HG02642 (cell line): ENCODE measurements at regions not wholly inside any gene's neighbourhood (a gene's known extent, or its start where the extent isn't known, plus 50 kb on each side); places are given as distances from the start of the nearest gene placed in this dataset.
"Not testable (repeated sequence)": the region's sequence is repeated elsewhere in the genome, so short reads cannot be mapped to it uniquely, and the experiment has no call there.

Source experiments
- ATAC-seq: cut with Tn5 transposase; IDR thresholded peaks from one replicate; pipeline ENCODE4 v1.9.1; 2021; ENCODE audit warnings: mild to moderate bottlenecking; ENCODE audit not compliant: unreplicated experiment, poor library complexity

- ATAC-seq: no peak
These were observed 612.2 kb upstream of the POM121L12 start for GRCh38 chr7:52423251-52423650.

GRCh38 chr7:52413051-52413450 lies 622.4 kb upstream of the POM121L12 start:
- ATAC-seq: no peak

- ATAC-seq: no peak
These were observed 625.4 kb upstream of the POM121L12 start for GRCh38 chr7:52410032-52410431.

- ATAC-seq: no peak
These were observed 628.6 kb upstream of the POM121L12 start for GRCh38 chr7:52406808-52407207.

DNA sequence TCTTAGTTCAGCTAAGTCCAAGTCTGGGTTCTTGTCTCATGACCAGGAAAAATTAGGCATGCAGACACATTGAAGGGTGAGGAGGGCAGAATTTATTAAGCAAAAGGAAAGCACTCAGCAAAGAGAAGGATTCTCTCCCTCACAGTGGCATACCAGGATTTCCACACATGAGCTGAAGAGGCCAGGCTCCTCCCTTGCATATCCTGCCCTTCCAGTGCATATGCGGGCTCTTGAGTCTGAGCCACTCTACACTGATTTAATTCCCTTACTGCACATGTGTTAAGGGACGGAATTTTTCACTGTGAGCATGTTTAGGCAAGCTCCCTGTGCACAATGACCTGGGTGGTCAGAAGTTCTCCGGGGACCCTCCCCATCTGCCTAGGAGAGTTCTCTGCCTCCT lies 652.7 kb upstream of the POM121L12 start:
- no peak for ATAC-seq

DNA sequence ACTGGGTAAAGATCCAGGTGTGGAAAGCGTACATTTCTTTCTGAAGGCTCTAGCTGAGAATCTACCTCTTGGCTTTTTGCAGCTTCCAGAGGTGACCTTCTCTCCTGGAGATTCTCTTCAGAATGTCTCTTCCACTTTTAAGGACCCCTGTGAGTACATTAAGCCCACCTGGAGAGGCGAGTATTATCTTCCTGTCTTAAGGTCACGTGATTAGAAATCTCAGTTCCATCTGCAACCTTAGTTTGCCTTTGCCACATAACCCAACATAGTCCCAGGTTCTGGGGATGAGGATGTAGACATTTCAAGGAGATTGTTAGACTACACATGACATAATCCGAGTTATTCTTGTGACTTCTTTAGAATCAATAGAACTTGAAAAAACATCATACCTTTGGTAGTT lies 665.5 kb upstream of the POM121L12 start:
- no peak for ATAC-seq

DNA sequence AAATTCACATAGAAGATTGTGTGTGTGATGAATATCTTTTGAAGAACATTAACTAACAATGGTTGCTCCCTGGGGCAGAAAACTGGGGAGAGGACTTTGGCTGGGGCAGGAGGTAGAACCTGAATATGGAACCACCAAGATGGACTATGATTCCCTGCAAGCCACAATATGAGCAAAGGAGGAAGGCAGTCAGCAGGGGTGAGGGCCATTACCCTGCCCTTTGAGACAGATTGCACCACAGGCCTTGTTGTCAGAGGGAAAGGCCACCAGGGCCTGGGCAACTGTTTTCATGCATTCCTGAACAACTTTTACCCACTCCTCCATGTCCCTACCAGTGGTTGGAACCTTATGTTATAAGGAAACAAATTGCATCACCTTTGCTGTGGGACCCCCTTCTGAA lies 670.1 kb upstream of the POM121L12 start:
- ATAC-seq: no peak

GRCh38 chr7:52362521-52362920 lies 672.9 kb upstream of the POM121L12 start:
- no peak for ATAC-seq

GRCh38 chr7:52360541-52360940 lies 674.9 kb upstream of the POM121L12 start:
- no peak for ATAC-seq

DNA sequence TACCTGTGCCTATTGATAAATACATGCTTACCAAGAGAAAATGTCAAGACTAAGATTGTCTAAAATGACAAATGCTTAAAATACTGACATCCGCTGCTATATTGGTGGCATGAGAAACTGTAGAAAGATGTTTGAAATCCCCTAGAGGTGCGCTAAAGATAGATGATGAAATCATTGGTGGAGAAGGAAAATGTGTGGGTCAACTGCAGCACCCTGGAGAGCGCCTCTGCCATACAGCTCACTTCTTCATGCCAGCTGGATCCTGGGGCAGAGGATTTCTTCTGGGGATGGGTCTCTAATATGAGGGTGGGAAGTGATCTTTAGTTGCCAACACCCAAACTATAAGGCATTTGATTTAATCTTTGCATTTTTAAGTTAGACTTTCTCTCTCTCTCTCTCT lies 680.4 kb upstream of the POM121L12 start:
- no peak for ATAC-seq

DNA sequence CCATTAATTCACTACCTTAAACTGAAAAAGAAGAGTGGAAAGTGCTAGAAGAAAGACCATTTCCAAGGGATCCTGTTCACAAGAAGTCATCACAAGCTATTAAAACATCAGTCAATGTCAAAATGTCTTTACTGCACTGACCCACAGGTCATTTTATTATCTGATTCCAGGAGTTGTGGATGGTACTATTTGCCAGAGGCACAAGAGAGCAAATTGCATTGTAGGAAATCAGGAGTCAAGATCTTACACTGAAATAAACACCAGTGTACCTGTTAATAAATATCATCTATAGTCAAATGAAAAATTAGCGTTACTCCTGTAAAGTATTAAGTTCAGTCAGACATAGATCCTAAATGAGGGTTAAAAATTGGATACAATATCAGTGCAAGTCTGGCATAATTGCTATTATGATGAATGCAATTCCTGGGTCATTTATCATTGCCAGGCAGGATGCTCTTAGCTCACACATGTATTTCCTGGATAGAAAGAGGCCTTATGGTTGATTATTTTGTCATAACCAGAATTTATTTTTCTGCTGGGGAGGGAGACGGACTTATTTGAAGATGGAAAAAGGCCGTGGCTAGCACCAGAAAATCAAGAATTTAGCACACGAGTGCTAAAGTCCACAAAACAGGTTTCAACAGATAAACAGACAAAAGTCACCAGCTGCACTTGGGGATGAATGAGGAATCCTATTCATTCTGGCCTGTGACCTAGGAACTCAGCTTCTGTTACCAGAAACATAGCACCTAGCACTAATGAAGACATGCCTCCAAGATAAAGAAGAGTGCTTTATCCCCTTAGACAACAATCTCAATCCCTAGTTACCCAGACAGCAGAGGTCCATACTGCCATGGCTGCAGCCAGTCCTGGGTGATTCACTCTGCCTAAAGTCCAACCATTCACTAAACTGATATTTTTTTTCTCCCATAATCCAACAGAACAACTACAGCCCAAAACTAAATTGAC lies 683.1 kb upstream of the POM121L12 start:
- ATAC-seq: no peak

DNA sequence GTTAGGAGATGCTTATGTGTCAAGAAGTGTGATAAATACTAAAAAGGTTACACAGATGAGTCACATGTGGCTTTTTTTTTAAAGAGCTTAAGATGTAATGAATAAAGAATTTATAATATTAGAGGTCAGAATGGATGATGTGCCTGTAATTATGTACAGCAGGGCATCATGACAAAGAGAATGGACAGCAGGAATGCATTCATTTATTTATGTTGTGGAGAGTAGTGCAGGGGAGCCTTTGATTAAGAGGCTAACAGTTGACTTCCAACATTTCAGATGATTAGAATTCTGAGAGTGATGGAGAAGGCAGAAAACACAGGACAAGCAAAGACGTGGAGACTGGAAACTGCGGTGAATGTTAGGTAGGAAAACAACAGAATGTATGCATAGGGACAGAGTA lies 691.4 kb upstream of the POM121L12 start:
- no peak for ATAC-seq

DNA sequence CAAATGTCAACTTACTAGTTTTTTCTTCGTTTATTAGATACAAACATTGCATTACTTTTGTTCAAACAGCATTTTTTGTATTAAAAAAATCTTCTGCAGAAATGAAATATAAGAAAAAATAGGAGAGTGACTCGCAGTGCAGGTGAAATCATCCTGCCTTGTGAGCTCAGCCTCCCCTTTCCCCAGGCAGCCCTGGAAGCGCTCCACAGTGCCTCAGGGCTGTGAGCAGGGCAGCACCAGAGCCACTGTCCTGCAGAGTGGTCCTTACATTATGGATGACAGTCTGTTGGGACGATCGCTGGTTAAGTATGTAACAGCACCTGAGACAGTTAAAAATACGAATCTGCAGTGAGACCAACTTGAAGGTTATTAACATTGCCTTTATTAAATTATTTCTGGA lies 695.4 kb upstream of the POM121L12 start:
- no peak for ATAC-seq

DNA sequence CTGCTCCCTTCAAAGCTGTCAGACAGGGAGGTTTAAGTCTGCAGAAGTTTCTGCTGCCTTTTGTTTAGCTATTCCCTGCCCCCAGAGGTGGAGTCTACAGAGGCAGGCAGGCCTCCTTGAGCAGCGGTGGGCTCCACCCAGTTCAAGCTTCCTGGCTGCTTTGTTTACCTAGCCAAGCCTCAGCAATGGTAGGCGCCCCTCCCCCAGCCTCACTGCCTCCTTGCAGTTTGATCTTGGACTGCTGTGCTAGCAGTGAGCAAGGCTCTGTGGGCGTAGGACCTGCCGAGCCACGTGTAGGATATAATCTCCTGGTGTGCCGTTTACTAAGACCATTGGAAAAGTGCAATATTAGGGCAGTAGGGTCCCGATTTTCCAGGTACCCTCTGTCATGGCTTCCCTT lies 707.1 kb upstream of the POM121L12 start:
- ATAC-seq: not testable (repeated sequence)

- ATAC-seq: no peak
These were observed 710.2 kb upstream of the POM121L12 start for GRCh38 chr7:52325237-52325636.

GRCh38 chr7:52323202-52323746 lies 712.2 kb upstream of the POM121L12 start:
- ATAC-seq: no peak

GRCh38 chr7:52320610-52321009 lies 714.8 kb upstream of the POM121L12 start:
- no peak for ATAC-seq

- no peak for ATAC-seq
These were observed 717.5 kb upstream of the POM121L12 start for GRCh38 chr7:52317921-52318320.

DNA sequence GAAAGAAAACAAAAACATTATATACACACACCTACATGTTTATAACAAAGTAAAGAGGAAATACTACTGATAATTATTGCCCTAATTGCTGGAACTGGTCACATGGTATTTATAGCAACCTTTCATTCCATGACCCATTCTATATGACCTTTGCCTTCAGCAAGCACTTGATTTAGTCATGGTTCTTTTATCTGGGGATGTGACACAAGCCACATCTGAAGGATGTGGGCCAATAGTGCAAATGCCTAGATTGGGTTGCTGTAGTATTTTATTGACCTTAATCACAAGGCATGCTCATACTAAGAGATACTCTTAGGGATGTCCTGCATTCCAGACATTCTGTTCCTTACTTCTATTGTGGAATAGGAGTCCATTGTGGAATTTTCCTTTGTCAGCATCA lies 723.5 kb upstream of the POM121L12 start:
- no peak for ATAC-seq

DNA sequence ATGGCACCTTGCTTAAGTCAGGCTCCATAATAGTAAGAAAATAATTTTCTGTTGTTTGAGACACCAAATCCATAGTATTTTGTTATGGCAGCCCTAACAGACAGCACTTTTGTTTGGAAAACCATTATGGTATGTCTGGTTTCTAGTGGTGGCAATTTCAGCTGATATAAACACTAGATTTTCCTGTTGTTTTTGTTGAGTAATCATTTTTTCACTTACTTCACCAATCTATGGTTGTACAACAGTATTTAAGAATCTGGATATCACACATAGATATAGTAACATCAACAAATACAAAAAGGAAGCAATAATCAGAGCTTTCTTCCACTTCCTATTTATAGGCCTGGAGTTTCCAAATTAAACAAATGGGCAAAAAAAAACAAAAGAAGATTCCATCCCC lies 725.8 kb upstream of the POM121L12 start:
- ATAC-seq: no peak

DNA sequence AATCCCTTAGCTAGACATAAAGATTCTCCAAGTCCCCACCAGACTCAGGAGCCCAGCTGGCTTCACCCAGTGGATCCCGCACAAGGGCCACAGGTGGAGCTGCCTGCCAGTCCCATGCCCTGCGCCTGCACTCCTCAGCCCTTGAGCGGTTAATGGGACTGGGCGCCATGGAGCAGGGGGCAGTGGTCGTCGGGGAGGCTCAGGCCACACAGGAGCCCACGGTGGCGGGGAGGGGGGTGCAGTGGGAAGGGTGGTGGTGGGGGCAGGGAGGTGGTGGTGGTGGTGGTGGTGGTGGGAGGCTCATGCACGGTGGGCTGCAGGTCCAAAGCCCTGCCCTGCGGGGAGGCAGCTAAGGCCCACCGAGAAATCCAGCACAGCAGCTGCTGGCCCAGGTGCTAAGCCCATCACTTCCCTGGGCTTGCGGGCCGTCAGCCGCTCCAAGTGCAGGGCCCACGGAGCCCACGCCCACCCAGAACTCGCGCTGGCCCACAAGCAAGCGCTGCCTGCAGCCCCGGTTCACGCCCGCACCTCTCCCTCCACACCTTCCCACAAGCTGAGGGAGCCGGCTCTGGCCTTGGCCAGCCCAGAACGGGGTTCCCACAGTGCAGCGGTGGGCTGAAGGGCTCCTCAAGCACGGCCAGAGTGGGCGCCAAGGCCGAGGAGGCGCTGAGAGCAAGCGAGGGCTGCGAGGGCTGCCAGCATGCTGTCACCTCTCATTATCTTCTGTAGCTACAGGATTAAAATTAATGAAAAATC lies 732.5 kb upstream of the POM121L12 start:
- no peak for ATAC-seq
